Neural cell (in vitro differentiated cells): ENCODE measurements at regions not wholly inside any gene's neighbourhood (a gene's known extent, or its start where the extent isn't known, plus 50 kb on each side); places are given as distances from the start of the nearest gene placed in this dataset.

ENCODE experiments used
- H2AFZ ChIP-seq: fragments of 200-600, 300-800 bp; sonication (generic), shearing (Covaris generic); 2 replicates; pipeline ENCODE4 v1.6.0; 2014; ENCODE audit warnings: low read depth, mild to moderate bottlenecking, antibody characterized with exemption, low read length, moderate library complexity
- H3F3A ChIP-seq: fragments of 200-600 bp; shearing (Covaris generic); 2 replicates; pipeline ENCODE4 v1.6.1; 2016; ENCODE audit warnings: mild to moderate bottlenecking, moderate library complexity, mixed read lengths, antibody characterized with exemption, low read length; ENCODE audit not compliant: insufficient read depth, poor library complexity, severe bottlenecking
- H3K27ac ChIP-seq: fragments of 200-600, 300-800 bp; sonication (generic), shearing (Covaris generic); 2 replicates; pipeline ENCODE4 v1.5.1; 2014; ENCODE audit warnings: mild to moderate bottlenecking, low read length, moderate library complexity
- H3K27me3 ChIP-seq: fragments of 300-800, 200-600 bp; sonication (generic), shearing (Covaris generic); 2 replicates; pipeline ENCODE4 v1.6.0; 2014; ENCODE audit warnings: mild to moderate bottlenecking, low read depth, low read length, moderate library complexity; ENCODE audit not compliant: insufficient read depth
- H3K36me3 ChIP-seq: fragments of 300-800, 200-600 bp; sonication (generic), shearing (Covaris generic); 2 replicates; pipeline ENCODE4 v1.5.1; 2014; ENCODE audit warnings: mild to moderate bottlenecking, antibody characterized with exemption, low read length, moderate library complexity; ENCODE audit not compliant: insufficient read depth
- H3K4me2 ChIP-seq: fragments of 300-800, 200-600 bp; sonication (generic), shearing (Covaris generic); 2 replicates; pipeline ENCODE4 v1.6.0; 2014; ENCODE audit warnings: mild to moderate bottlenecking, low read length
- H3K4me3 ChIP-seq: fragments of 300-800, 200-600 bp; sonication (generic), shearing (Covaris generic); 2 replicates; pipeline ENCODE4 v1.5.1; 2014; ENCODE audit warnings: mild to moderate bottlenecking, low read length, moderate library complexity
- H3K79me2 ChIP-seq: fragments of 200-600 bp; shearing (Covaris generic); replicated peaks from 2 replicates; pipeline ENCODE4 v1.6.0; 2014; ENCODE audit warnings: mild to moderate bottlenecking, low read length, moderate library complexity; ENCODE audit not compliant: insufficient read depth
- H3K9ac ChIP-seq: fragments of 300-800, 200-600 bp; sonication (generic), shearing (Covaris generic); 2 replicates; pipeline ENCODE4 v1.6.1; 2016; ENCODE audit warnings: mild to moderate bottlenecking, low read length, mixed read lengths
- H3K9me2 ChIP-seq: fragments of 200-600 bp; shearing (Covaris generic); 2 replicates; pipeline ENCODE4 v1.6.1; 2016; ENCODE audit warnings: mild to moderate bottlenecking, low read length, mixed read lengths; ENCODE audit not compliant: insufficient read depth
- H3K9me3 ChIP-seq: fragments of 200-600, 300-800 bp; sonication (generic), shearing (Covaris generic); 2 replicates; pipeline ENCODE4 v1.6.1; 2016; ENCODE audit warnings: mild to moderate bottlenecking, mixed run types, low read length, moderate library complexity, mixed read lengths
- H4K20me1 ChIP-seq: fragments of 200-600 bp; shearing (Covaris generic); 2 replicates; pipeline ENCODE4 v1.6.1; 2016; ENCODE audit warnings: mild to moderate bottlenecking, mixed run types; ENCODE audit not compliant: insufficient read depth
- EP300 ChIP-seq: fragments of 450-650 bp; conservative IDR thresholded peaks from 2 replicates; pipeline ENCODE4 v1.6.1; 2014; ENCODE audit warnings: antibody characterized with exemption, mild to moderate bottlenecking, moderate library complexity; ENCODE audit not compliant: poor library complexity, severe bottlenecking
- EZH2 ChIP-seq: fragments of 200-600, 300-800 bp; shearing (Covaris generic), sonication (generic); IDR thresholded peaks from 2 replicates; pipeline ENCODE4 v1.6.1; 2014; ENCODE audit warnings: antibody characterized with exemption, low read length, borderline replicate concordance, mild to moderate bottlenecking; ENCODE audit not compliant: insufficient read depth, poor library complexity, severe bottlenecking
- MXI1 ChIP-seq: fragments of 450-650 bp; conservative IDR thresholded peaks from 2 replicates; pipeline ENCODE4 v1.6.1; 2014; ENCODE audit warnings: antibody characterized with exemption, mild to moderate bottlenecking; ENCODE audit not compliant: poor library complexity, severe bottlenecking
- POLR2AphosphoS5 ChIP-seq: IDR thresholded peaks from 2 replicates; pipeline ENCODE4 v1.6.1; 2012
- RAD21 ChIP-seq: fragments of 450-650 bp; conservative IDR thresholded peaks from 2 replicates; pipeline ENCODE4 v1.6.1; 2014; ENCODE audit warnings: antibody characterized with exemption, mild to moderate bottlenecking, moderate library complexity
- SMC3 ChIP-seq: fragments of 450-650 bp; conservative IDR thresholded peaks from 2 replicates; pipeline ENCODE4 v1.6.1; 2014; ENCODE audit warnings: antibody characterized with exemption, mild to moderate bottlenecking, moderate library complexity; ENCODE audit not compliant: poor library complexity
- TAF1 ChIP-seq: IDR thresholded peaks from 2 replicates; pipeline ENCODE4 v1.6.1; 2012; ENCODE audit warnings: low read depth
- TF ChIP-seq, protein P1 (sequence below): IDR thresholded peaks from 2 replicates; pipeline ENCODE4 v1.6.1; 2012; ENCODE audit warnings: borderline replicate concordance
- TF ChIP-seq, protein P2 (sequence below): fragments of 450-650 bp; IDR thresholded peaks from 2 replicates; pipeline ENCODE4 v1.5.1; 2014; ENCODE audit warnings: antibody characterized with exemption, mild to moderate bottlenecking, moderate library complexity; ENCODE audit not compliant: poor library complexity, severe bottlenecking

DNA sequence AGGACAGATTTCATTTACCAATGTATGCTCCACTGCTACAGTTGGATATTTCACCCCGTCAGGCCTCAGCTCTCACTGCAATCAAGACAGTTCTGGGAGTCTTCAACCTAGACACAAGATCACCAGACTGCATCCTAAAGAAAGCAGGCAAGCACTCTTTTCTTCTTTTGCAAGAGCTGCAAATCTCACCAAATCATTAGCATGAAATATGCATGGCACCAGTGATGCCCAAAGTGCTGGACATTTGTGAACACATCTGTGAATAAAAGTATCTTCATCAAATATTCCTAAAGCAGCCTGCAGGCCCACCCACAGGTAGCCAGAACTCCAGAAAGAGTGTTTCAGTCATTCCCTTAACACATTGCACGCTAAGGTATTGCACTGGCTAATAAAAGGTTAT lies 87.5 kb downstream of the RBM43 start:
- no peak overlapping the region for H3K4me3 ChIP-seq
- no peaks in the 10 kb centered on the region for H4K20me1 ChIP-seq
- H3K9me3 ChIP-seq = no peaks in the 10 kb centered on the region
- no peak overlapping the region for H3K4me2 ChIP-seq
- no peaks in the 10 kb centered on the region for H3K79me2 ChIP-seq
- no peak overlapping the region for H2AFZ ChIP-seq
- no peaks in the 10 kb centered on the region for H3K36me3 ChIP-seq
- no peak overlapping the region for H3K27ac ChIP-seq
- no peak for TF ChIP-seq TAF1
- TF ChIP-seq, protein P1, sequence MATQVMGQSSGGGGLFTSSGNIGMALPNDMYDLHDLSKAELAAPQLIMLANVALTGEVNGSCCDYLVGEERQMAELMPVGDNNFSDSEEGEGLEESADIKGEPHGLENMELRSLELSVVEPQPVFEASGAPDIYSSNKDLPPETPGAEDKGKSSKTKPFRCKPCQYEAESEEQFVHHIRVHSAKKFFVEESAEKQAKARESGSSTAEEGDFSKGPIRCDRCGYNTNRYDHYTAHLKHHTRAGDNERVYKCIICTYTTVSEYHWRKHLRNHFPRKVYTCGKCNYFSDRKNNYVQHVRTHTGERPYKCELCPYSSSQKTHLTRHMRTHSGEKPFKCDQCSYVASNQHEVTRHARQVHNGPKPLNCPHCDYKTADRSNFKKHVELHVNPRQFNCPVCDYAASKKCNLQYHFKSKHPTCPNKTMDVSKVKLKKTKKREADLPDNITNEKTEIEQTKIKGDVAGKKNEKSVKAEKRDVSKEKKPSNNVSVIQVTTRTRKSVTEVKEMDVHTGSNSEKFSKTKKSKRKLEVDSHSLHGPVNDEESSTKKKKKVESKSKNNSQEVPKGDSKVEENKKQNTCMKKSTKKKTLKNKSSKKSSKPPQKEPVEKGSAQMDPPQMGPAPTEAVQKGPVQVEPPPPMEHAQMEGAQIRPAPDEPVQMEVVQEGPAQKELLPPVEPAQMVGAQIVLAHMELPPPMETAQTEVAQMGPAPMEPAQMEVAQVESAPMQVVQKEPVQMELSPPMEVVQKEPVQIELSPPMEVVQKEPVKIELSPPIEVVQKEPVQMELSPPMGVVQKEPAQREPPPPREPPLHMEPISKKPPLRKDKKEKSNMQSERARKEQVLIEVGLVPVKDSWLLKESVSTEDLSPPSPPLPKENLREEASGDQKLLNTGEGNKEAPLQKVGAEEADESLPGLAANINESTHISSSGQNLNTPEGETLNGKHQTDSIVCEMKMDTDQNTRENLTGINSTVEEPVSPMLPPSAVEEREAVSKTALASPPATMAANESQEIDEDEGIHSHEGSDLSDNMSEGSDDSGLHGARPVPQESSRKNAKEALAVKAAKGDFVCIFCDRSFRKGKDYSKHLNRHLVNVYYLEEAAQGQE = no peak
- no peak for TF ChIP-seq RAD21
- TF ChIP-seq POLR2AphosphoS5 = no peak
- no peak for TF ChIP-seq SMC3
- TF ChIP-seq EZH2 = no peak
- no peak for TF ChIP-seq EP300
- no peak for TF ChIP-seq MXI1
- TF ChIP-seq, protein P2, sequence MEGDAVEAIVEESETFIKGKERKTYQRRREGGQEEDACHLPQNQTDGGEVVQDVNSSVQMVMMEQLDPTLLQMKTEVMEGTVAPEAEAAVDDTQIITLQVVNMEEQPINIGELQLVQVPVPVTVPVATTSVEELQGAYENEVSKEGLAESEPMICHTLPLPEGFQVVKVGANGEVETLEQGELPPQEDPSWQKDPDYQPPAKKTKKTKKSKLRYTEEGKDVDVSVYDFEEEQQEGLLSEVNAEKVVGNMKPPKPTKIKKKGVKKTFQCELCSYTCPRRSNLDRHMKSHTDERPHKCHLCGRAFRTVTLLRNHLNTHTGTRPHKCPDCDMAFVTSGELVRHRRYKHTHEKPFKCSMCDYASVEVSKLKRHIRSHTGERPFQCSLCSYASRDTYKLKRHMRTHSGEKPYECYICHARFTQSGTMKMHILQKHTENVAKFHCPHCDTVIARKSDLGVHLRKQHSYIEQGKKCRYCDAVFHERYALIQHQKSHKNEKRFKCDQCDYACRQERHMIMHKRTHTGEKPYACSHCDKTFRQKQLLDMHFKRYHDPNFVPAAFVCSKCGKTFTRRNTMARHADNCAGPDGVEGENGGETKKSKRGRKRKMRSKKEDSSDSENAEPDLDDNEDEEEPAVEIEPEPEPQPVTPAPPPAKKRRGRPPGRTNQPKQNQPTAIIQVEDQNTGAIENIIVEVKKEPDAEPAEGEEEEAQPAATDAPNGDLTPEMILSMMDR = no peak
- no peaks in the 10 kb centered on the region for H3K9me2 ChIP-seq
- no peak overlapping the region for H3K9ac ChIP-seq
- H3F3A ChIP-seq = no peaks in the 10 kb centered on the region
- H3K27me3 ChIP-seq = no peaks in the 10 kb centered on the region

DNA sequence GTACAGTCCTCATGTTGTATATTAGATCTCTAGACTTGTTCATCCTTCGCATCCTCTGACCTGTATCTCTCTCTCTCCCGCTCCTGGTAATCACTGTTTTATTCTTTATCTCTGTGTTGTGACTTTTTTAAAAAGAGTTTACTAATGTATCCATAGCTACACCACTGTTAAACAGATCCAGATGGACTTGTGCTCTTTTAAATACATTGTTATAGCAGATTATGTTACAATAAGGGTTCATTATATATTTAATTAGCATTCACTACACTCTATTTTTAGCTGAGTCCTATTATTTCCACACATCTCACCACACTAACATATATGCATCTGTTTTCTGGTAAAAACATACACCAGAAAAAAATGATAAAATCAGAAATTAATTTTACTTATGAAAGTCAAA lies 90.5 kb downstream of the RBM43 start:
- Histone ChIP-seq H3F3A (no peaks in the 10 kb centered on the region), H4K20me1 (no peaks in the 10 kb centered on the region), H3K9me2 (no peaks in the 10 kb centered on the region), H2AFZ (no peak overlapping the region), H3K9me3 (no peaks in the 10 kb centered on the region), H3K36me3 (no peaks in the 10 kb centered on the region), H3K27me3 (no peaks in the 10 kb centered on the region), H3K9ac (no peak overlapping the region), H3K4me3 (no peak overlapping the region), H3K27ac (no peak overlapping the region), H3K4me2 (no peak overlapping the region), H3K79me2 (no peaks in the 10 kb centered on the region)
- TF ChIP-seq, protein P1 = no peak
- TF ChIP-seq POLR2AphosphoS5 (no peak), EZH2 (no peak), TAF1 (no peak), EP300 (no peak), RAD21 (no peak)
- TF ChIP-seq, protein P2 = no peak
